Gastrocnemius medialis (tissue), 4 donors: ENCODE measurements at regions not wholly inside any gene's neighbourhood (a gene's known extent, or its start where the extent isn't known, plus 50 kb on each side); places are given as distances from the start of the nearest gene placed in this dataset.

Experiments used
- CTCF ChIP-seq, 5 experiments: fragments of 450-650 bp in 3 of 5; fragments of 200-600 bp in 2 of 5; sonication (generic) in 2 of 5; IDR thresholded peaks in 4 of 5; conservative IDR thresholded peaks in 1 of 5; 1 replicate in 4 of 5; 2 replicates in 1 of 5; pipeline ENCODE4 v1.5.1; 2016 to 2019; ENCODE audit warnings: antibody characterized with exemption in 5 of 5, mild to moderate bottlenecking in 3 of 5, moderate library complexity in 3 of 5
- POLR2A ChIP-seq, 2 donors: fragments of 450-650 bp; IDR thresholded peaks; one replicate each; pipeline ENCODE4 v1.6.1; 2017; ENCODE audit warnings: antibody characterized with exemption in 2 of 2, mild to moderate bottlenecking in 2 of 2, moderate library complexity in 2 of 2

DNA sequence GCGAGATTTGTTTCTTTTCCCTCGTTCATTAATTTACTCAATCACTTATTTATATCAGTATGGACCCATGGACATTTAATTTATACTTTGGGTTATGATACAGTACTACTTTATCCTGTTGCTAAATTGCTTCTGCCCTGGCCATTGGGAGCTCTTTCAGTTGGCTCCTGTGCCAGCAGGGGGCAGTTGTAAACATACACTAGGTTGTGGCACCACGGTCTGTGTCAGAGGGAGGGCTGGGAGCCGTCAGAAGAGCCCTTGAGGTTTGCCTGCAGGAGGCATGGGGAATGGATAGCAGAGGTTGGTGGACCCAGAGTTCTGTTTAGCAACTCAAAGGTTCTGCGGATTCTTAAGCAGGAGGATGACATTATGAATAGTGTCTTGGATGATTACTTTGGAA is 94.3 kb downstream of the ERCC5 start:
- TF ChIP-seq CTCF (IDR thresholded peaks at IDR 0.05 in 4 of 5, conservative IDR thresholded peaks at IDR 0.05 in 1 of 5) (no peak), POLR2A (IDR thresholded peaks at IDR 0.05) (no peak)
